OCI-LY3 (cell line): ENCODE measurements at regions not wholly inside any gene's neighbourhood (a gene's known extent, or its start where the extent isn't known, plus 50 kb on each side); places are given as distances from the start of the nearest gene placed in this dataset.

Source experiments
- EZH2phosphoT487 ChIP-seq: fragments of 200-600 bp; shearing (Covaris generic); IDR thresholded peaks from 2 replicates; pipeline ENCODE4 v1.6.1; 2018; ENCODE audit warnings: antibody characterized with exemption, mixed run types, low read depth
- TF ChIP-seq, protein P1 (sequence below): fragments of 200-600, 300-600 bp; sonication (generic); IDR thresholded peaks from 2 replicates; pipeline ENCODE4 v1.5.1; 2014; ENCODE audit warnings: antibody characterized with exemption, low read length, low read depth

DNA sequence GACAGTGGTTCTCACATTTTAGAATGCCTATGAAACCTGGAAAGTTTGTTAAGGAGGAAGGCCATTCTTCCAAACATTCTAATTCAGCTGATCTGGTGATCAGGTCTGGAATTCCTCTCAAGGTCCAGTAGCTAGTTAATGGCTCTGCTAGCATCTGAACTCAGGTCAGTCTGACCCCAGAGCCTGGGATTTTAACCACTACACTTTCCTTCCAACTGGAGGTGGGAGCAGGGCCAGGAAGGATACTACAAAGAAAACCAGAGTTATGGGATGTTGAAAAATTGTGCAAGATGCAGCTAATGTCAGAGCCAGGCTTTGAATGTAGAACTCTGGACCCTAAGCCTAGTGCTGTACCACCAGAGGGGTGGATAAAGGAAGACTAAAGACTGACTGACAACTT lies 73.6 kb upstream of the NID2 start:
- no peak for TF ChIP-seq EZH2phosphoT487
- TF ChIP-seq, protein P1, sequence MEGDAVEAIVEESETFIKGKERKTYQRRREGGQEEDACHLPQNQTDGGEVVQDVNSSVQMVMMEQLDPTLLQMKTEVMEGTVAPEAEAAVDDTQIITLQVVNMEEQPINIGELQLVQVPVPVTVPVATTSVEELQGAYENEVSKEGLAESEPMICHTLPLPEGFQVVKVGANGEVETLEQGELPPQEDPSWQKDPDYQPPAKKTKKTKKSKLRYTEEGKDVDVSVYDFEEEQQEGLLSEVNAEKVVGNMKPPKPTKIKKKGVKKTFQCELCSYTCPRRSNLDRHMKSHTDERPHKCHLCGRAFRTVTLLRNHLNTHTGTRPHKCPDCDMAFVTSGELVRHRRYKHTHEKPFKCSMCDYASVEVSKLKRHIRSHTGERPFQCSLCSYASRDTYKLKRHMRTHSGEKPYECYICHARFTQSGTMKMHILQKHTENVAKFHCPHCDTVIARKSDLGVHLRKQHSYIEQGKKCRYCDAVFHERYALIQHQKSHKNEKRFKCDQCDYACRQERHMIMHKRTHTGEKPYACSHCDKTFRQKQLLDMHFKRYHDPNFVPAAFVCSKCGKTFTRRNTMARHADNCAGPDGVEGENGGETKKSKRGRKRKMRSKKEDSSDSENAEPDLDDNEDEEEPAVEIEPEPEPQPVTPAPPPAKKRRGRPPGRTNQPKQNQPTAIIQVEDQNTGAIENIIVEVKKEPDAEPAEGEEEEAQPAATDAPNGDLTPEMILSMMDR = no peak
